Thoracic aorta (tissue), 2 donors: ENCODE measurements at regions not wholly inside any gene's neighbourhood (a gene's known extent, or its start where the extent isn't known, plus 50 kb on each side); places are given as distances from the start of the nearest gene placed in this dataset.

ENCODE experiments used
- ATAC-seq: fragments of 150-250 bp; one replicate; pipeline ENCODE4 v1.8.0; 2017; ENCODE audit warnings: low read depth; ENCODE audit not compliant: insufficient number of reproducible peaks, low FRiP score
- DNase-seq: peaks from one replicate; pipeline ENCODE4 v3.0.0-alpha.2; 2020; ENCODE audit warnings: low spot score
- H3K27ac ChIP-seq, 2 donors: fragments of 200-600 bp; sonication (generic); 1 replicate in 1 of 2; 2 replicates in 1 of 2; pipeline ENCODE4 v1.5.1; 2016; ENCODE audit warnings: mild to moderate bottlenecking in 2 of 2, moderate library complexity in 2 of 2
- H3K27me3 ChIP-seq: fragments of 200-600 bp; sonication (generic); replicated peaks from 2 replicates; pipeline ENCODE4 v1.6.0; 2016; ENCODE audit warnings: mild to moderate bottlenecking; ENCODE audit not compliant: insufficient read depth
- H3K36me3 ChIP-seq: fragments of 200-600 bp; sonication (generic); one replicate; pipeline ENCODE4 v1.5.1; 2016
- H3K4me1 ChIP-seq, 2 donors: fragments of 200-600 bp; sonication (generic); 1 replicate in 1 of 2; 2 replicates in 1 of 2; pipeline versions ENCODE4 v1.5.1 to v1.6.0; 2016; ENCODE audit warnings: low read depth in 2 of 2, mild to moderate bottlenecking in 1 of 2; ENCODE audit not compliant: control insufficient read depth in 1 of 2
- H3K4me3 ChIP-seq: fragments of 200-600 bp; sonication (generic); 2 replicates; pipeline ENCODE4 v1.5.1; 2016; ENCODE audit warnings: mild to moderate bottlenecking
- H3K9me3 ChIP-seq: fragments of 200-600 bp; sonication (generic); 2 replicates; pipeline ENCODE4 v1.5.1; 2016
- CTCF ChIP-seq: fragments of 200-600 bp; sonication (generic); IDR thresholded peaks from one replicate; pipeline ENCODE4 v1.5.1; 2019; ENCODE audit warnings: antibody characterized with exemption

DNA sequence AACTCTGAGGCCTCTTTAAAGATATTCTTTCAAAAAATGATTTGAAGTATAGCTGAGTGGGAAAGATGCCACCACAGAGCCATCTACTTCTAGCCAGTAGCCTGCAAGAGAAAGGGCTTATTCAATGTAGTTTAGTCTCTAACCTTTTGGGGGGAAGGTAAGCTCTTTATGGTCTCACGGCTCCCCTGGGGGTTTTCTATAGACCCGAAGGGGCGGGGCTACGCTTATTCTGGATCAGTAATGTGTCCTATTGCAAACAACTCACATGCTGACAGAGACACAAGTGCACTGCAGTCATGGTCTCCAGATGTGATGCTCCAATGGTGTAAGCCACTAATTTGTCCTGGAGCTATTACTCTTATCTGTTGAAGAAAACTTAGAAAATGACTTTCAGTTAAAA is 53.4 kb upstream of the RPS23 start:
- peaks cover 51 to 66% of the 10 kb centered on the region in 2 donors for H3K4me1 ChIP-seq

GRCh38 chr5:82330530-82331270 is 52.5 kb upstream of the RPS23 start:
- DNase-seq, result no peak
- no peak for ATAC-seq
- H3K36me3 ChIP-seq, result no peaks in the 10 kb centered on the region
- TF ChIP-seq CTCF, result no peak
- no peaks in the 10 kb centered on the region for H3K27me3 ChIP-seq
- peak overlapping the region; percentile 93 to 99 for H3K27ac ChIP-seq
- H3K4me1 ChIP-seq, result peaks cover 44 to 58% of the 10 kb centered on the region in 2 donors
- H3K9me3 ChIP-seq, result no peaks in the 10 kb centered on the region
- H3K4me3 ChIP-seq, result no peak overlapping the region

More for the DNA sequence above, 53.4 kb upstream of the RPS23 start:
- no peaks in the 10 kb centered on the region for H3K27me3 ChIP-seq
- no peak overlapping the region for H3K4me3 ChIP-seq
- H3K9me3 ChIP-seq, result no peaks in the 10 kb centered on the region
- no peaks in the 10 kb centered on the region for H3K36me3 ChIP-seq
- ATAC-seq, result no peak
- no peak for DNase-seq
- peak overlapping the region; percentile 93 to 99 for H3K27ac ChIP-seq
- TF ChIP-seq CTCF, result no peak

DNA sequence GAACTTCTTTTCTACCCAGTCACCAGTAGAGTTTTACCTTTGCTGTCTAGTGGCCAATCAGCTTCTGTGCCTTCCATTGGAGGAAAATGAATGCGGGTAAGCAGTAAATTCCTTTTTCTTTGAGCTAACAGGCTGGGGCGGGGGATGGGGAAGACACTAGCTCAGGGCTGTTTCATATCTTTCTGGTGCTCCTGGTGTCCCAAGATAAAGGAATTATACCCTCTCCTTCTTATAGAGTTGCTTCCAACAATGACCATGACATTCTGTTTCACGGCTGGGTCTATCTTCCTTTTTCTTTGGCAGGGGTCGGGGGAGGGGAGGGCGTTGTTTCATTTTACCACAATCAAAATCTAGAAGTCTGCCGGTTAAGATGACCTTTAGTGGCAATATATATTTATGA is 51.2 kb upstream of the RPS23 start:
- DNase-seq (no peak), ATAC-seq (no peak)
- Histone ChIP-seq H3K27ac (no peak overlapping the region), H3K9me3 (no peaks in the 10 kb centered on the region), H3K27me3 (no peaks in the 10 kb centered on the region), H3K4me1 (peaks cover 36 to 45% of the 10 kb centered on the region in 2 donors), H3K36me3 (no peaks in the 10 kb centered on the region), H3K4me3 (no peak overlapping the region)
- TF ChIP-seq CTCF, result no peak
